Liver (tissue), 8 donors: ENCODE measurements at regions not wholly inside any gene's neighbourhood (a gene's known extent, or its start where the extent isn't known, plus 50 kb on each side); places are given as distances from the start of the nearest gene placed in this dataset.

ENCODE experiments used
- DNase-seq: peaks from one replicate; pipeline ENCODE4 v3.0.0-alpha.2; 2017; ENCODE audit warnings: low spot score
- H3K27ac ChIP-seq, 2 donors: one replicate each; pipeline ENCODE4 v1.7.0; 2013; ENCODE audit warnings: inconsistent platforms in 2 of 2, low read length in 2 of 2, control low read depth in 1 of 2, low read depth in 1 of 2, mild to moderate bottlenecking in 1 of 2
- H3K27me3 ChIP-seq, 4 donors: one replicate each; pipeline versions ENCODE4 v1.6.1 to v1.7.0; 2013; ENCODE audit warnings: low read length in 3 of 4, inconsistent platforms in 1 of 4, mild to moderate bottlenecking in 1 of 4, moderate library complexity in 1 of 4; ENCODE audit not compliant: control insufficient read depth in 4 of 4, insufficient read depth in 4 of 4
- H3K36me3 ChIP-seq, 4 donors: one replicate each; pipeline versions ENCODE4 v1.6.1 to v1.7.0; 2013; ENCODE audit warnings: low read length in 3 of 4, mild to moderate bottlenecking in 3 of 4, low read depth in 1 of 4, moderate library complexity in 1 of 4; ENCODE audit not compliant: control insufficient read depth in 4 of 4, insufficient read depth in 3 of 4
- H3K4me1 ChIP-seq, 4 donors: one replicate each; pipeline versions ENCODE4 v1.6.1 to v1.7.0; 2013; ENCODE audit warnings: low read length in 3 of 4, mild to moderate bottlenecking in 3 of 4, moderate library complexity in 1 of 4; ENCODE audit not compliant: control insufficient read depth in 4 of 4, insufficient read depth in 4 of 4
- H3K4me3 ChIP-seq, 3 donors: one replicate each; pipeline versions ENCODE4 v1.6.1 to v1.7.0; 2013; ENCODE audit warnings: low read length in 3 of 3, control low read depth in 1 of 3, low read depth in 1 of 3, mild to moderate bottlenecking in 1 of 3
- H3K9ac ChIP-seq, 2 donors: one replicate each; pipeline ENCODE4 v1.7.0; 2013; ENCODE audit warnings: low read length in 2 of 2, mild to moderate bottlenecking in 2 of 2, moderate library complexity in 2 of 2, control low read depth in 1 of 2, low read depth in 1 of 2
- H3K9me3 ChIP-seq, 4 donors: one replicate each; pipeline versions ENCODE4 v1.6.1 to v1.7.0; 2013; ENCODE audit warnings: low read length in 3 of 4; ENCODE audit not compliant: control insufficient read depth in 4 of 4
- CTCF ChIP-seq: fragments of 150-350 bp; IDR thresholded peaks from 2 replicates; pipeline ENCODE4 v1.5.1; 2017; ENCODE audit warnings: improper control_type of control experiment, low read depth, low read length; ENCODE audit not compliant: missing input control
- FOXA1 ChIP-seq: IDR thresholded peaks from 2 replicates; pipeline ENCODE4 v1.6.1; 2016; ENCODE audit warnings: antibody characterized with exemption
- FOXA2 ChIP-seq: IDR thresholded peaks from 2 replicates; pipeline ENCODE4 v1.6.1; 2016; ENCODE audit warnings: antibody characterized with exemption
- HNF4A ChIP-seq, 2 donors: conservative IDR thresholded peaks; 2 replicates each; pipeline ENCODE4 v1.6.1; 2016; ENCODE audit warnings: antibody characterized with exemption in 2 of 2, mild to moderate bottlenecking in 2 of 2
- JUND ChIP-seq, 2 donors: IDR thresholded peaks; 2 replicates each; pipeline ENCODE4 v1.6.1; 2016; ENCODE audit warnings: antibody characterized with exemption in 2 of 2
- MAX ChIP-seq: IDR thresholded peaks from 2 replicates; pipeline ENCODE4 v1.6.1; 2016; ENCODE audit warnings: antibody characterized with exemption
- NR2F2 ChIP-seq: IDR thresholded peaks from 2 replicates; pipeline ENCODE4 v1.6.1; 2016; ENCODE audit warnings: antibody characterized with exemption
- RAD21 ChIP-seq, 2 donors: IDR thresholded peaks; 2 replicates each; pipeline ENCODE4 v1.6.1; 2016; ENCODE audit warnings: antibody characterized with exemption in 2 of 2, mild to moderate bottlenecking in 2 of 2
- REST ChIP-seq: IDR thresholded peaks from 2 replicates; pipeline ENCODE4 v1.6.1; 2016; ENCODE audit warnings: antibody characterized with exemption, mild to moderate bottlenecking
- RXRA ChIP-seq, 2 donors: IDR thresholded peaks; 2 replicates each; pipeline ENCODE4 v1.6.1; 2017 to 2018; ENCODE audit warnings: antibody characterized with exemption in 2 of 2, mild to moderate bottlenecking in 1 of 2
- SP1 ChIP-seq: IDR thresholded peaks from 2 replicates; pipeline ENCODE4 v1.6.1; 2018; ENCODE audit warnings: antibody characterized with exemption, mild to moderate bottlenecking
- TAF1 ChIP-seq: conservative IDR thresholded peaks from 2 replicates; pipeline ENCODE4 v1.6.1; 2016; ENCODE audit warnings: antibody characterized with exemption, mild to moderate bottlenecking
- YY1 ChIP-seq: IDR thresholded peaks from 2 replicates; pipeline ENCODE4 v1.6.1; 2016; ENCODE audit warnings: antibody characterized with exemption, mild to moderate bottlenecking
- ZBTB33 ChIP-seq: IDR thresholded peaks from 2 replicates; pipeline ENCODE4 v1.6.1; 2016; ENCODE audit warnings: antibody characterized with exemption
- WGBS: extraction: QIAGEN DNeasy Blood & Tissue Kit; methylation state at CpG from one replicate; pipeline ENCODE4 v1.1.7; 2013; 5-methylcytosine and 5-hydroxymethylcytosine counted together
- donor health status: healthy.
- donor health status: healthy.
- donor health status: healthy.
- donor health status: healthy.
- donor health status: healthy.

- H3K9ac ChIP-seq = no peak overlapping the region
- H3K27ac ChIP-seq = no peak overlapping the region
- TF ChIP-seq JUND (IDR thresholded peaks at IDR 0.05) (no peak), FOXA1 (no peak), NR2F2 (no peak), RXRA (IDR thresholded peaks at IDR 0.05) (no peak), FOXA2 (no peak), RAD21 (IDR thresholded peaks at IDR 0.05) (no peak), ZBTB33 (no peak), CTCF (no peak)
- H3K36me3 ChIP-seq = no peaks in the 10 kb centered on the region
- no peak for DNase-seq
- WGBS = 66% methylated on average over 2 of the region's 2 CpGs
- no peaks in the 10 kb centered on the region for H3K4me1 ChIP-seq
- H3K27me3 ChIP-seq = no peaks in the 10 kb centered on the region
- H3K4me3 ChIP-seq = no peak overlapping the region
- H3K9me3 ChIP-seq = no peaks in the 10 kb centered on the region
These were observed 235.9 kb upstream of the FAM174A start for GRCh38 chr5:100299261-100299660.

GRCh38 chr5:100276071-100276470 is 259.1 kb upstream of the FAM174A start:
- H3K4me1 ChIP-seq = no peaks in the 10 kb centered on the region
- no peak for DNase-seq
- H3K9me3 ChIP-seq = no peaks in the 10 kb centered on the region
- no peaks in the 10 kb centered on the region for H3K36me3 ChIP-seq
- H3K9ac ChIP-seq = no peak overlapping the region
- H3K27ac ChIP-seq = no peak overlapping the region
- H3K4me3 ChIP-seq = no peak overlapping the region
- no peak for TF ChIP-seq TAF1
- H3K27me3 ChIP-seq = peaks cover 0 to 2% (median 0%) of the 10 kb centered on the region in 4 donors

GRCh38 chr5:100275631-100276030 is 259.5 kb upstream of the FAM174A start:
- H3K9ac ChIP-seq = no peak overlapping the region
- WGBS = 62% methylated on average over 1 of the region's 1 CpG
- H3K4me3 ChIP-seq = no peak overlapping the region
- TF ChIP-seq TAF1 (no peak), REST (no peak), CTCF (no peak), MAX (no peak), HNF4A (conservative IDR thresholded peaks at IDR 0.05) (no peak), RAD21 (IDR thresholded peaks at IDR 0.05) (no peak), YY1 (no peak), JUND (IDR thresholded peaks at IDR 0.05) (no peak), SP1 (no peak)
- H3K27me3 ChIP-seq = peaks cover 0 to 2% (median 0%) of the 10 kb centered on the region in 4 donors
- no peak overlapping the region for H3K27ac ChIP-seq
- no peaks in the 10 kb centered on the region for H3K4me1 ChIP-seq
- H3K9me3 ChIP-seq = no peaks in the 10 kb centered on the region
- DNase-seq = no peak
- H3K36me3 ChIP-seq = no peaks in the 10 kb centered on the region
